ENCODE measurements at regions not wholly inside any gene's neighbourhood (a gene's known extent, or its start where the extent isn't known, plus 50 kb on each side); places are given as distances from the start of the nearest gene placed in this dataset.

DNA sequence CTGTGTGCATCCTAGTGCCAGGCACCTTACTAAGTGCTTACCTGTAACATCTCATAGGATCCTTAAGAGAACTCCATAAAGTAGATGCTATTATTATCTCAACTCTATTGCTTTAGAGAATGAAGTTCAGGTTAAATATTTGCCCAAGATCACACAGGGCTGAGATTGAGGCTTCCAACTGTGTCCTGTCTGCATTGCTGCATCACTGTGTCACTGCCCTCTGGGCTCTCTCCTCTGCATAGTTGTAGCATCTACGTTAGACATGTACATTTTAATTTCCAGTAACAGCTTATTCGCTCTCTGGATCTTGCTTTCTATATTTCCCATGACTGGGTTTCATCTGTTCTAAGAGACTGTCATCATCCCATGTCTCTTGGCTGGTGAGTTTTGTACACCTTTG lies 63.6 kb upstream of the FZD8 start:
- DNase-seq: no peak

GRCh38 chr10:35705051-35705450 lies 63.0 kb upstream of the FZD8 start:
- DNase-seq: no peak

DNA sequence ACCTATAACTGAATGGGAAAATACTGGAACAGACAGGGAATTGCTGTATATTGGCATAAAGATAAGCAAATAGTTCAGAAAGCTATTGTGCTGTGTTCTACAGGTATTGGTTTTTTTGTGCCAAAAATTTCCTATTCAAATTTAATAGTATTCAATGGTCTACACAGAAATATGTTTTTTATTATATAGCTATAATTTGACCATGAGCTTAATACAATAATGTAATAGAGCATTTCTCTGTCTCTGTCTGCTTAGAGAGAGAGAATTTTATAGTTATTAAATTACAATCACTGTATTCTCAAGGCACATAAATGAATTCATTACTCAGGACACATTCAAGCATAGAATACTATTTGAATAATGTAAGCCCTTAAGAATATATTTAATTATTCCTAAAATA lies 62.3 kb upstream of the FZD8 start:
- no peak for DNase-seq

- DNase-seq: no peak
Observed at GRCh38 chr10:35700487-35700882, 58.4 kb upstream of the FZD8 start.

DNA sequence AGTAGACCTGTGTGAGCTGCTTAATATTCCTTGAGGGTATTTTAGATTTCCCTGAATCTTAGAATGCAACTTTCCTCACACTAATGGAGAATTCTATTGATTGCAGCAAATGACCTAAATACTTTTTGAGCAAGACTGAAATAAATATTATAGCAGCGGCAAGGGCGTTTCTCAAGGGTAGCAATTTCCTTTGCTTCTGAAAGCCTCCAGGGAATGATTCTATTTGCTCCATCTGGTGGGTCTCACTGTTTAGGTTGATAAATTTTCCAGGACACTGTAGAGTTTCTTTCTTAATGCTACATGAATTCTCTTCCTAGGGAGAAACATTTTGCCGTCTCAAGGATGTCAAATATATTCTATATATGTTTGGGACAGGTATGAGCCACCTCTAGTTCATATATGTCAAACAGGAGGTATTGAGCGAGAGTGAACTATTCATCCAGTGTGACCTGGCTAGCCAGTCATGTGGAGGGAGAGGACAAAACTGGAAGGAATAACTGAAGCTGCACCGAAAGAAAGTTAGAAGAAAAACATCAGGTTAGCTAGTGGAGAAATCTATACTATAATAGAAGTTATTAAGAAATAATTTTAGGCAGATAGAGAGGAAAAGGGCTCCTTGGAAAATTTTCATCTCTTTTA lies 57.9 kb upstream of the FZD8 start:
- no peak for DNase-seq

GRCh38 chr10:35696392-35697287 lies 54.5 kb upstream of the FZD8 start:
- no peak for DNase-seq

DNA sequence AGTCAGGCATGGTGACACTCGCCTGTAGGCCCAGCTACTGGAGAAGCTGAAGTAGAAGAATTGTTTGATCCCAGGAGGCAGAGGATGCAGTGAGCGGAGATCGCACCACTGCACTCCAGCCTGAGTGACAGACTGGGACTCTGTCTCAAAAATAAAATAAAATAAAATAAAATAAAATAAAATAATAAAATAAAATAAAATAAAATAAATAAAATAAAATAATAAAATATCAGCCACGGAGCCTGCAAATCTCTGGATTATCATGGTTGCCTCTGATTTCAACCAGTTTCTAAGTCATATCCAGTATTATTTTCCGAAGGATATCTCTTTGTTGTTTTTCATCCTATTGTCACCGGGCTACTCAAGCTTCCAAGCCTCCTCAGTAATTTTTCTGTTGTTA lies 51.7 kb upstream of the FZD8 start:
- no peak for DNase-seq

Measured in OCI-M1 (cell line).